Astrocyte (in vitro differentiated cells and primary cell): ENCODE measurements at regions not wholly inside any gene's neighbourhood (a gene's known extent, or its start where the extent isn't known, plus 50 kb on each side); places are given as distances from the start of the nearest gene placed in this dataset.
A peak's percentile ranks its signal among the peaks of the same experiment; 100 is the strongest.
"Not testable (repeated sequence)": the region's sequence is repeated elsewhere in the genome, so short reads cannot be mapped to it uniquely, and the experiment has no call there.

ENCODE experiments used
- DNase-seq: peaks from one replicate; pipeline ENCODE4 v3.0.0-alpha.2; 2010; ENCODE audit warnings: low read depth
- FAIRE-seq: peaks from 2 replicates; lab custom pipeline; 2011; peaks lifted over from hg19 to GRCh38; lab: Jason Lieb, UNC
- H2AFZ ChIP-seq: 2 replicates; pipeline ENCODE4 v1.6.0; 2012; ENCODE audit warnings: low read depth, low read length, inconsistent platforms
- H3K27ac ChIP-seq: 2 replicates; pipeline ENCODE4 v1.5.1; 2011; ENCODE audit warnings: low read depth, low read length, inconsistent platforms
- H3K27me3 ChIP-seq: 2 replicates; pipeline ENCODE4 v1.6.0; 2011; ENCODE audit warnings: low read length, inconsistent platforms; ENCODE audit not compliant: insufficient read depth
- H3K36me3 ChIP-seq: 2 replicates; pipeline ENCODE4 v1.5.1; 2011; ENCODE audit warnings: low read length, inconsistent platforms; ENCODE audit not compliant: insufficient read depth
- H3K4me1 ChIP-seq: 2 replicates; pipeline ENCODE4 v1.5.1; 2011; ENCODE audit warnings: low read length, inconsistent platforms; ENCODE audit not compliant: insufficient read depth
- H3K4me2 ChIP-seq: 2 replicates; pipeline ENCODE4 v1.6.0; 2012; ENCODE audit warnings: low read length, inconsistent platforms
- H3K4me3 ChIP-seq: 2 replicates; pipeline ENCODE4 v1.5.1; 2011; ENCODE audit warnings: low read depth, mild to moderate bottlenecking, low read length, inconsistent platforms; ENCODE audit not compliant: insufficient read depth
- H3K79me2 ChIP-seq: 2 replicates; pipeline ENCODE4 v1.6.0; 2012; ENCODE audit warnings: mild to moderate bottlenecking, low read length, inconsistent platforms; ENCODE audit not compliant: insufficient read depth
- H3K9ac ChIP-seq: 2 replicates; pipeline ENCODE4 v1.6.0; 2012; ENCODE audit warnings: mild to moderate bottlenecking, low read length, inconsistent platforms
- H3K9me3 ChIP-seq: 2 replicates; pipeline ENCODE4 v1.5.1; 2012; ENCODE audit warnings: low read depth, mild to moderate bottlenecking, low read length, inconsistent platforms; ENCODE audit not compliant: insufficient read depth
- H4K20me1 ChIP-seq: 2 replicates; pipeline ENCODE4 v1.6.0; 2012; ENCODE audit warnings: low read length, inconsistent platforms; ENCODE audit not compliant: insufficient read depth
- H3K27ac Mint-ChIP-seq: one replicate; pipeline ENCODE4 v1.8.0; 2021; ENCODE audit warnings: mild to moderate bottlenecking, mixed read lengths; ENCODE audit not compliant: unreplicated experiment
- H3K27me3 Mint-ChIP-seq: one replicate; pipeline ENCODE4 v1.8.0; 2021; ENCODE audit warnings: low read depth, mixed read lengths; ENCODE audit not compliant: unreplicated experiment
- H3K36me3 Mint-ChIP-seq: one replicate; pipeline ENCODE4 v1.8.0; 2021; ENCODE audit warnings: low read depth, mixed read lengths; ENCODE audit not compliant: unreplicated experiment
- H3K4me1 Mint-ChIP-seq: one replicate; pipeline ENCODE4 v1.8.0; 2021; ENCODE audit warnings: low read depth, mixed read lengths; ENCODE audit not compliant: unreplicated experiment
- H3K4me3 Mint-ChIP-seq: one replicate; pipeline ENCODE4 v1.8.0; 2021; ENCODE audit warnings: mild to moderate bottlenecking, moderate library complexity, mixed read lengths; ENCODE audit not compliant: unreplicated experiment
- H3K9me3 Mint-ChIP-seq: one replicate; pipeline ENCODE4 v1.8.0; 2021; ENCODE audit warnings: mild to moderate bottlenecking, mixed read lengths; ENCODE audit not compliant: unreplicated experiment
- EZH2 ChIP-seq: IDR thresholded peaks from 2 replicates; pipeline ENCODE4 v1.6.1; 2012; ENCODE audit warnings: mild to moderate bottlenecking, low read length, inconsistent platforms; ENCODE audit not compliant: insufficient read depth
- TF ChIP-seq, protein P1 (sequence below): IDR thresholded peaks from 2 replicates; pipeline ENCODE4 v1.5.1; 2011; ENCODE audit warnings: low read depth, mild to moderate bottlenecking, inconsistent platforms, low read length, moderate library complexity; ENCODE audit not compliant: insufficient read depth

GRCh38 chr14:51370758-51371386 is 130.8 kb downstream of the TMX1 start:
- H3K36me3 ChIP-seq: no peaks in the 10 kb centered on the region
- no peak overlapping the region for H3K9ac ChIP-seq
- Mint-ChIP-seq H3K4me3 (no peak overlapping the region), H3K4me1 (peaks cover 18% of the 10 kb centered on the region), H3K27me3 (no peaks in the 10 kb centered on the region), H3K9me3 (peaks cover 4% of the 10 kb centered on the region), H3K36me3 (no peaks in the 10 kb centered on the region), H3K27ac (peak overlapping the region; percentile 30)
- DNase-seq: no peak
- TF ChIP-seq EZH2: no peak
- TF ChIP-seq, protein P1, sequence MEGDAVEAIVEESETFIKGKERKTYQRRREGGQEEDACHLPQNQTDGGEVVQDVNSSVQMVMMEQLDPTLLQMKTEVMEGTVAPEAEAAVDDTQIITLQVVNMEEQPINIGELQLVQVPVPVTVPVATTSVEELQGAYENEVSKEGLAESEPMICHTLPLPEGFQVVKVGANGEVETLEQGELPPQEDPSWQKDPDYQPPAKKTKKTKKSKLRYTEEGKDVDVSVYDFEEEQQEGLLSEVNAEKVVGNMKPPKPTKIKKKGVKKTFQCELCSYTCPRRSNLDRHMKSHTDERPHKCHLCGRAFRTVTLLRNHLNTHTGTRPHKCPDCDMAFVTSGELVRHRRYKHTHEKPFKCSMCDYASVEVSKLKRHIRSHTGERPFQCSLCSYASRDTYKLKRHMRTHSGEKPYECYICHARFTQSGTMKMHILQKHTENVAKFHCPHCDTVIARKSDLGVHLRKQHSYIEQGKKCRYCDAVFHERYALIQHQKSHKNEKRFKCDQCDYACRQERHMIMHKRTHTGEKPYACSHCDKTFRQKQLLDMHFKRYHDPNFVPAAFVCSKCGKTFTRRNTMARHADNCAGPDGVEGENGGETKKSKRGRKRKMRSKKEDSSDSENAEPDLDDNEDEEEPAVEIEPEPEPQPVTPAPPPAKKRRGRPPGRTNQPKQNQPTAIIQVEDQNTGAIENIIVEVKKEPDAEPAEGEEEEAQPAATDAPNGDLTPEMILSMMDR: no peak
- H3K9me3 ChIP-seq: no peaks in the 10 kb centered on the region
- no peaks in the 10 kb centered on the region for H4K20me1 ChIP-seq
- H3K4me3 ChIP-seq: no peak overlapping the region
- H3K27ac ChIP-seq: no peak overlapping the region
- H2AFZ ChIP-seq: no peak overlapping the region
- FAIRE-seq: no peak
- H3K27me3 ChIP-seq: no peaks in the 10 kb centered on the region
- H3K4me2 ChIP-seq: no peak overlapping the region
- peaks cover 3% of the 10 kb centered on the region for H3K4me1 ChIP-seq
- no peaks in the 10 kb centered on the region for H3K79me2 ChIP-seq

DNA sequence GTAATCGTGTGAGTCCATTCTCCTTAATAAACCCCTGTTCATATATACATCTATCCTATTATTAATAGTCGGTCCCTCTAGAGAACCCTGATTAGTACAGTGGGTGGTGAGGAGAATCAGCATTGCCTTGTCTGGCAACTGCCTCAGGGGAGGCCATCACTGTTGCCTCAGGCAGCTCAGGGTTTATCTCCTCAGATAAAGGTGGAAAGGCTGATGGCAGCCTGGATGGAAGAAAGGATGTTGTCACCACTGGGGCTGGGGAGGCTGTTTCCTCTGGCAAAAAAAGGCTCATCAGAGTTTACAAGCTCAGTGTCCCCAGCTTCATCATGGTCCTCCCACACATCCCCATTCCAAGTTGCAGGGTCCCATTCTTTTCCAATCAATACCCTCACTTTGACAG is 137.1 kb downstream of the TMX1 start:
- not testable (repeated sequence) for H3K4me1 Mint-ChIP-seq, H4K20me1 ChIP-seq, FAIRE-seq, H3K27ac ChIP-seq, H3K9me3 Mint-ChIP-seq, H2AFZ ChIP-seq, H3K9ac ChIP-seq, H3K27me3 ChIP-seq, H3K36me3 ChIP-seq, H3K4me1 ChIP-seq, H3K27ac Mint-ChIP-seq, H3K4me2 ChIP-seq, H3K79me2 ChIP-seq, H3K27me3 Mint-ChIP-seq, H3K36me3 Mint-ChIP-seq, H3K4me3 ChIP-seq, DNase-seq, H3K4me3 Mint-ChIP-seq, H3K9me3 ChIP-seq

DNA sequence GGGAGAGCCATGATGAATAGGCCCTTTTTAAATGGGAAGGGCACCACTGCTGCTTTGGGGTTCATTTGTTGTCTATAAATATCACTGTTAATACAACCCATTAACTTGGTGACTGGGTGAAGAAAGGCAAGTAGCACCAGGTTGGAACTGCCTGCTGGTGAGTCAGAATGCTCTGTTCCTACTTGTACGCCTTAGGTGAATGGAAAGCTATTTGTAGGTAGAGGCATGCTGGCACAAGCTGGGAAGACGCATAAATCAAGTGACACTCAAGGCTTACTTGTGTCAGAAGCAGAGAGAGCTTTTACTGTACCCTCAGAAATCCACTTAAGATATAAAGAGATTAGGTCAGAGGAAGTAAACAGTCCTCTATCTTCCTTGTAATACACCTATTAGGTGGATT is 142.5 kb downstream of the TMX1 start:
- TF ChIP-seq EZH2: no peak
- TF ChIP-seq, protein P1: no peak
- Mint-ChIP-seq H3K9me3 (peaks cover 2% of the 10 kb centered on the region), H3K36me3 (no peaks in the 10 kb centered on the region), H3K27ac (no peak overlapping the region), H3K4me1 (peaks cover 25% of the 10 kb centered on the region), H3K27me3 (no peaks in the 10 kb centered on the region), H3K4me3 (no peak overlapping the region)
- Histone ChIP-seq H3K79me2 (no peaks in the 10 kb centered on the region), H3K36me3 (no peaks in the 10 kb centered on the region), H2AFZ (no peak overlapping the region), H3K4me1 (no peaks in the 10 kb centered on the region), H3K27me3 (no peaks in the 10 kb centered on the region), H3K4me3 (no peak overlapping the region), H3K9me3 (no peaks in the 10 kb centered on the region), H3K9ac (no peak overlapping the region), H3K27ac (no peak overlapping the region), H3K4me2 (no peak overlapping the region), H4K20me1 (no peaks in the 10 kb centered on the region)
- FAIRE-seq: no peak
- no peak for DNase-seq
